Fibroblast of villous mesenchyme (primary cell): ENCODE measurements at regions not wholly inside any gene's neighbourhood (a gene's known extent, or its start where the extent isn't known, plus 50 kb on each side); places are given as distances from the start of the nearest gene placed in this dataset.

Experiments used
- DNase-seq: peaks from one replicate; pipeline ENCODE4 v3.0.0-alpha.2; 2010; ENCODE audit warnings: low read depth
- H3K4me3 ChIP-seq: 2 replicates; pipeline ENCODE4 v1.5.1; 2011; ENCODE audit warnings: low read depth, mild to moderate bottlenecking, low read length
- TF ChIP-seq, protein P1 (sequence below): IDR thresholded peaks from 2 replicates; pipeline ENCODE4 v1.5.1; 2012; ENCODE audit warnings: low read depth, mild to moderate bottlenecking, low read length; ENCODE audit not compliant: insufficient read depth

- no peak overlapping the region for H3K4me3 ChIP-seq
- TF ChIP-seq, protein P1, sequence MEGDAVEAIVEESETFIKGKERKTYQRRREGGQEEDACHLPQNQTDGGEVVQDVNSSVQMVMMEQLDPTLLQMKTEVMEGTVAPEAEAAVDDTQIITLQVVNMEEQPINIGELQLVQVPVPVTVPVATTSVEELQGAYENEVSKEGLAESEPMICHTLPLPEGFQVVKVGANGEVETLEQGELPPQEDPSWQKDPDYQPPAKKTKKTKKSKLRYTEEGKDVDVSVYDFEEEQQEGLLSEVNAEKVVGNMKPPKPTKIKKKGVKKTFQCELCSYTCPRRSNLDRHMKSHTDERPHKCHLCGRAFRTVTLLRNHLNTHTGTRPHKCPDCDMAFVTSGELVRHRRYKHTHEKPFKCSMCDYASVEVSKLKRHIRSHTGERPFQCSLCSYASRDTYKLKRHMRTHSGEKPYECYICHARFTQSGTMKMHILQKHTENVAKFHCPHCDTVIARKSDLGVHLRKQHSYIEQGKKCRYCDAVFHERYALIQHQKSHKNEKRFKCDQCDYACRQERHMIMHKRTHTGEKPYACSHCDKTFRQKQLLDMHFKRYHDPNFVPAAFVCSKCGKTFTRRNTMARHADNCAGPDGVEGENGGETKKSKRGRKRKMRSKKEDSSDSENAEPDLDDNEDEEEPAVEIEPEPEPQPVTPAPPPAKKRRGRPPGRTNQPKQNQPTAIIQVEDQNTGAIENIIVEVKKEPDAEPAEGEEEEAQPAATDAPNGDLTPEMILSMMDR = no peak
- no peak for DNase-seq
These were observed 269.0 kb upstream of the COL3A1 start for GRCh38 chr2:188705191-188705590.

DNA sequence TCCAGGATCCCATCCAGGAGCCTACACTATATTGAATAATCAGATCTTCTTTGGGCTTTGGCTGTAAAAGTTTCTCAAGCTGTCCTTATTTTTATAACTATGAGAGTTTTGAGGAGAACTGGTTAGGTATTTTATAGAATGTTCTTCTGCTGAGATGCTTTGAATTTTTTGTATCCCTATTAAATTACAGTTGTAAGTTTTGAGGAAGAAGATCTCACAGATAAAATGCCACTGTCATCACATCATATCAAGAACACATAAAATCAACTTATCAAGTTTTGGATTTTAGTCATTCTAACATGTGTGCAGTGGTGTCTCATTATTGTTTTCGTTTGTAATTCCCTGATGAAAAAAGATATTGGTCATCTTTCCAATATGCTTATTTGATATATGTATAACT, 260.2 kb upstream of the COL3A1 start:
- no peak overlapping the region for H3K4me3 ChIP-seq
- no peak for DNase-seq
- TF ChIP-seq, protein P1 = no peak

DNA sequence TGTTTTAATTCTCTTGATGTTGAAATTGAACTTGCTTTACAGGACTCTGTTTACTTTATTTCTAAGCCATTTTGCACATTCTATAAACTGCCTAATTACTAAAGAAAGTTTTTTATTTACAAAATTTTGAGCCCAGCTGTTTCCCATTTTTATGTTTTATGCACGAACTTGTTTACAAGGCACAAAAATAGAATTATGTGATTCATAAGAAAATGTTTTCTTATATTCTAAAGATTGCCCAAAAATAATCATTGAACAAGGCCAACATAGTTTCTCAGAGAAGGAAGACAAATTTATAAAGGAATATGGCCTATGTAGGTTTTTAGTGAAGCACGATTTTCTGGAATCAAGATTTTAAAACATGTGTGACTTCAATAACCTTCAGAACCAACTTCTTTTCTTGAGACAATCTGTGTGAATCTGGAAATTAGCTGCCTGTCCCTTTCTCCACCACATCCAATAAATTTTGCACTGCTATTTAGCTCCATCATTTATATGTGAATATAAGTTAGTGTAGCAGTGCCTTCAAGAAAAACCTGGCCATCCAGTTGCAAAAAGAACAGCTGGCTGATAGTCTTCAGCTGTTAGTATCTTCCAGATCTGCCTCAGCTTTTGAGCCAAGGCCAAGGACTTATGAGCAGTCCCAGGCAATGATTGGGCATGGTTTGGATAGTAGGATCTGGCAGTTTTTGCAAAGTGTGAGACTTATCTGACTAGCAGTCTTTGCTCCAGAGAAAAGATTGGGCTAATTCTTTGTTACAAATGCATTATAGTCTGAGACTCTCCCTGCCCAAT, 253.2 kb upstream of the COL3A1 start:
- TF ChIP-seq, protein P1 = no peak
- peak; percentile 65 for DNase-seq
- H3K4me3 ChIP-seq = no peak overlapping the region

DNA sequence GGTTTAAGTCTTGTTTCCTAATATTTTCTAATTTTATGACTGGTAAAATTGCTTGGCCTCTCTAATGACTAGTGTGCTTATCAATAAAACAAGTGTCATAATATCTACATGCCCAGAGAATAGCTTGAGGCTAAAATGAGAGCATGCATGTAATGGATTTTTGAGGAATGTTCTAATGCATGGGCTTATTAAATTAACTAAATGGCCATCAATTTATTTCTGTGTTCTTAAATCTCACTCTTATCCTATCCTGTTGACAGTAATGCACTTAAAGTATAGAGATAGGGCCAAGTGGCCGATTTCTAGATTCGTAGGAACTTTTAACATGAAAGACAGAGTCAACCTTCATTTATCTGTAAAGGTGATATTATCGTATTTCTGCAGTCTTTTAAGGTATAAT, 252.4 kb upstream of the COL3A1 start:
- H3K4me3 ChIP-seq = no peak overlapping the region
- DNase-seq = no peak
- TF ChIP-seq, protein P1 = no peak

- no peak overlapping the region for H3K4me3 ChIP-seq
- DNase-seq = peak; percentile 64
- TF ChIP-seq, protein P1 = no peak
These were observed 248.3 kb upstream of the COL3A1 start for GRCh38 chr2:188725746-188726360.

GRCh38 chr2:188726626-188727247, 247.4 kb upstream of the COL3A1 start:
- H3K4me3 ChIP-seq = no peak overlapping the region
- TF ChIP-seq, protein P1 = no peak
- no peak for DNase-seq
